Fibroblast of mammary gland (primary cell): ENCODE measurements at regions not wholly inside any gene's neighbourhood (a gene's known extent, or its start where the extent isn't known, plus 50 kb on each side); places are given as distances from the start of the nearest gene placed in this dataset.

Experiments used
- DNase-seq: peaks from one replicate; pipeline ENCODE4 v3.0.0-alpha.2; 2010; ENCODE audit warnings: low read depth
- H3K4me3 ChIP-seq: 2 replicates; pipeline ENCODE4 v1.5.1; 2011; ENCODE audit warnings: low read depth, mild to moderate bottlenecking, low read length, moderate library complexity; ENCODE audit not compliant: control insufficient read depth
- TF ChIP-seq, protein P1 (sequence below): conservative IDR thresholded peaks from 2 replicates; pipeline ENCODE4 v1.5.1; 2011; ENCODE audit warnings: low read depth, low read length, inconsistent platforms; ENCODE audit not compliant: control insufficient read depth, insufficient read depth

DNA sequence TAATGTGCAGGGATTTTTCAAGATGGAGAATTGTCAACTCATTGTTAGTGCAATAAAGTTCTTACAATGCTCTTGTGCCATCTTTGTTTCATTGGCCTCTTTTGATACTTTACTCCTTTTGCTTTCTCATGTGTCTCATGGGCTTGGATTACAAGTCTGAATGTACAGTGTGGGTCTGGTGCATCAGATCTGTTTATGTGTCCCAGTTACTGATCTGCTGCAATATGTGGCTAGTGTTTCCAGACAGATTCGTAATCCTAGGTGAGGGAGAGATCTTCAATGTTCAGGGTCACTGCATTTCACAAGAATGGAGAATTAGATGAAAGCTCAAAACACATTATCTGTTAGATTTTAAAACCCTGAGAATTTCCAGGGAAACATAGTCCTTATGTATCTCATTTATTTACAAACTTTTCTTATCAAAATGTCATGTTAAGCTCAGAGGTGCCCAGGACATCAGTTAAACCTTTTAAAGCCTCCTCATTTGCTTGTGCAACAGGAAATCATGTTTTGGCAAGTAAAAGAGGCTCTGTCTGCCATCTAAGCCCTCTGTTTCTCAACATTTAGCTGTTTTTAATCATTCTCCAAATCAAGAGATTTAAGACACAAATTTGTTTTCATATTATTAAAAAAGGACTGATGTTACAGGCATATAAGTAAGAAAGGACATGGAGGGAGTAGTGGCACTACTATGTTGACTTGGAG is 108.1 kb downstream of the NUP35 start:
- no peak overlapping the region for H3K4me3 ChIP-seq
- DNase-seq, result peak; percentile 35
- TF ChIP-seq, protein P1, sequence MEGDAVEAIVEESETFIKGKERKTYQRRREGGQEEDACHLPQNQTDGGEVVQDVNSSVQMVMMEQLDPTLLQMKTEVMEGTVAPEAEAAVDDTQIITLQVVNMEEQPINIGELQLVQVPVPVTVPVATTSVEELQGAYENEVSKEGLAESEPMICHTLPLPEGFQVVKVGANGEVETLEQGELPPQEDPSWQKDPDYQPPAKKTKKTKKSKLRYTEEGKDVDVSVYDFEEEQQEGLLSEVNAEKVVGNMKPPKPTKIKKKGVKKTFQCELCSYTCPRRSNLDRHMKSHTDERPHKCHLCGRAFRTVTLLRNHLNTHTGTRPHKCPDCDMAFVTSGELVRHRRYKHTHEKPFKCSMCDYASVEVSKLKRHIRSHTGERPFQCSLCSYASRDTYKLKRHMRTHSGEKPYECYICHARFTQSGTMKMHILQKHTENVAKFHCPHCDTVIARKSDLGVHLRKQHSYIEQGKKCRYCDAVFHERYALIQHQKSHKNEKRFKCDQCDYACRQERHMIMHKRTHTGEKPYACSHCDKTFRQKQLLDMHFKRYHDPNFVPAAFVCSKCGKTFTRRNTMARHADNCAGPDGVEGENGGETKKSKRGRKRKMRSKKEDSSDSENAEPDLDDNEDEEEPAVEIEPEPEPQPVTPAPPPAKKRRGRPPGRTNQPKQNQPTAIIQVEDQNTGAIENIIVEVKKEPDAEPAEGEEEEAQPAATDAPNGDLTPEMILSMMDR, result no peak

DNA sequence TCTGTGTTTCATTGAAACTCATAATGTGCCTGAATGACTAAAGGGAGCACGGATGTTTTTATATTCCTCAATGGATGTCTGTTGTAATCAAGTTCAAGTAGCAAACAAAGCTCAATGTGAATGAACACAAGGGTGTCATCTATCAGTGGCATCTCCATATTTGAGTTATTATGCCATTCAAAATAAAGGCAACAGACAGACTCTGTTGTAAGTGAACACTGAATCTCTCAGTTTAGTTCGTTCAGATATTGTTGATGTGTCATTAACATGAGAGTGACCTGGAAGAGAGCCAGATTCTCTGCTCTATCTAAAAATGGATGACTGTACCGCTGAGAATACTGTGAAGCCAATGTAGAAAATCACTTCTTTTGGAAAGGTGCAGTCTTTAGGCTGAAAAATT is 118.7 kb downstream of the NUP35 start:
- TF ChIP-seq, protein P1, result no peak
- H3K4me3 ChIP-seq, result no peak overlapping the region
- DNase-seq, result peak; percentile 41

DNA sequence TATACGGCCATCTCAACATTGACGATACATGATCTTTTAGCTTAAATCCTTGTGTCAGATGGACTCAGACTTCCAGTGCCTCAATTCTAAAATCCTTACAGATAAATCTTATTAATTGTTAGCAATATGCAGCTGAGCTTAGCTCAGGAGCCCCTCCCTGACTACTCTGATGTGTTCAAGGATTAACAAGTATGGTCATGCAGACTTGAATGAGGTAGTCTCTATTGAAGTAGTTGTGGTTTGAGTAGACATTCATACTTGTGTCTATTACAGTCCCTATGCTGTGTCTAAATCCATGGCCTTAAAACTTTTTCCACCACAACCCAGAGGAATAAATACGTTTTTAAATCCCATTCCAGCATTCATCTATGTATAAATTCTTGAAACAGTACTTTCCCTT is 119.5 kb downstream of the NUP35 start:
- TF ChIP-seq, protein P1, result no peak
- H3K4me3 ChIP-seq, result no peak overlapping the region
- DNase-seq, result no peak

DNA sequence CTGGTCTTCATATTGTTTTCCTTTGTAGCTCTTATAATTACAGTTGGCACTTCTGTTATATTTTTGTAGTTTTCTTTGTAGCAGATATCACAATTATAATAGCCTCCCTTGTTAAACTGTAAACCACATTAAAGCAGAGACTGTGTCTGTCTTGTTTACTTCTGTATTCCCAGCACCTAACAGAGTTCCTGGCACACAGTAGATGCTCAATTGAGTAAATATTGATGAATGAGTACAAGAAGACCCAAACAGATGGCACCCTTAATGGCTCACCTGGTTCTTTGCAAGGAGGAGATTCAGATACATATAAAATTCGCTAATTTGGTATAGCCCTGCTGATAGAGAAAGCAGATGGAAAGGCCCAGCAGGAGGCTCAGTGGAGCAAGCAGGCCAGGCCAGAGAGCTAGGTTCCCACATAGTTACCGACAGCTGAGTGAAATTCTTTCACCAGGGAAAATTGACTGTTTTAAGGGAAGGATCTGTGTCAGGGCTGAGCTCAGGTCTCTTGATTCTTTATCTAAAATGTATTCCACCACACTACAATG is 120.1 kb downstream of the NUP35 start:
- TF ChIP-seq, protein P1, result no peak

DNA sequence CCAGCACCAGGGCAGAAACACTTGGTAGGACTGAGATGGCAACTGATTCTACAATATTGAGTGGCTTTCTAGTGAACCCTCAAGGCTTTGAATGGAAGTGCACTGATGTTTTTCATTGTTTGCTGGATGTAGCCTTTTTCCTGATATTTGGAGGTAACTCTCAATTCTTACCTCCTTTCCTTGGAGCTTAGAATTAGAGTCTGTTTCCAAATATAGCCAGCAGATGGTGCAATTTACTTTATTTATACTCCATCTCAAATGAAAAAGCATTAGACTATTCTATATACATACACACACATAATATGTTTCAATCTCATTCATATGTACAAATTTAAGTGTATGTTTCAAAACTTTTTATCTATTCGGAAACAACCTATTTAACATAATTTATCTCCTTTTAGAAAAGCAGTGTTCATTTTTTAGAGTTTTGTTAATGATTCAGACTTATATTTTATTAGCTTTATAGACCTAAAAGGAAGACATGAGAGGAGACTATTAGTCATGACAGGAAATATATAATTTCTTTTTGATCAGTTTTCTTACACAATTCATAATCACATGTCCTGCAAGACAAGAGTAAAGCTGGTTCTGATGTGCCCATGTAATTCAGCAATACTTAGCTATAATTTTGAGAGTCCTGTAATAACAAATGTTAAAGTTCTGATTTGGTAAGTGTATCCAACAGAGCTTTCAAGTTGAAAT is 124.8 kb downstream of the NUP35 start:
- H3K4me3 ChIP-seq, result no peak overlapping the region
- TF ChIP-seq, protein P1, result peak; percentile 49
- DNase-seq, result peak; percentile 51

More for the DNA sequence above, 120.1 kb downstream of the NUP35 start:
- no peak overlapping the region for H3K4me3 ChIP-seq
- DNase-seq, result no peak

DNA sequence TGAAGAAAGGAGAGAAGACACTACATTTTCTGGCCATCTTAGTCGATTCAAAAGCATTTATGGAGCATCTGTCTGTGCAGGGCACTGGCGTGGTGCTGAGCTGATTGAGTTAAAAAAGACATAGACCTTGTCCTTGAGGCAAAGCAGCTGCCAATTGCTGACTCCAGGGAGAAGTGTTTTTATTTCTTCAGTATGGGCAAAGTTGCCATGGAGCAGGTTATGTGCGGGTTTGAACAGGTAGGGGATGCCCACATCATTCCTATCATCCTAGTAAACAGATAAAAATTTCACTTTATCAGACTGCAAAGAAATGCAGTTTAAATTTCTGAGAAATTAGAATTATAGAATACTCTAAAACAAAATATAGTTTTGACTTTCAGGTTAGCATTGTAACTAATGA is 125.8 kb downstream of the NUP35 start:
- TF ChIP-seq, protein P1, result no peak
- no peak for DNase-seq
- H3K4me3 ChIP-seq, result no peak overlapping the region
